ENCODE measurements at regions not wholly inside any gene's neighbourhood (a gene's known extent, or its start where the extent isn't known, plus 50 kb on each side); places are given as distances from the start of the nearest gene placed in this dataset.

- Histone ChIP-seq H3K4me1 (no peaks in the 10 kb centered on the region), H3K36me3 (no peaks in the 10 kb centered on the region), H3K27ac (no peak overlapping the region), H3K27me3 (no peaks in the 10 kb centered on the region), H3K9me3 (peaks cover 0 to 9% of the 10 kb centered on the region in 2 donors), H3K4me3 (no peak overlapping the region)
- DNase-seq (ENCODE audit: low spot score): no peak
- TF ChIP-seq CTCF (IDR thresholded peaks at IDR 0.05): no peak
Measured at GRCh38 chr13:97082461-97083207, 88.4 kb upstream of the OXGR1 start.

- no peak overlapping the region for H3K4me3 ChIP-seq
- DNase-seq (ENCODE audit: low spot score): no peak
- no peaks in the 10 kb centered on the region for H3K27me3 ChIP-seq
- H3K4me1 ChIP-seq: no peaks in the 10 kb centered on the region
- no peaks in the 10 kb centered on the region for H3K36me3 ChIP-seq
- no peak for TF ChIP-seq CTCF (IDR thresholded peaks at IDR 0.05)
- H3K27ac ChIP-seq: no peak overlapping the region
- peaks cover 0 to 14% of the 10 kb centered on the region in 2 donors for H3K9me3 ChIP-seq
Measured at GRCh38 chr13:97091196-97091595, 96.9 kb upstream of the OXGR1 start.

GRCh38 chr13:97100821-97101220 is 106.5 kb upstream of the OXGR1 start:
- Histone ChIP-seq H3K4me3 (no peak overlapping the region), H3K36me3 (no peaks in the 10 kb centered on the region), H3K4me1 (no peaks in the 10 kb centered on the region), H3K9me3 (peaks cover 0 to 14% of the 10 kb centered on the region in 2 donors), H3K27ac (no peak overlapping the region), H3K27me3 (no peaks in the 10 kb centered on the region)
- no peak for TF ChIP-seq CTCF (IDR thresholded peaks at IDR 0.05)
- DNase-seq (ENCODE audit: low spot score): no peak

- no peak for DNase-seq (ENCODE audit: low spot score)
- H3K27ac ChIP-seq: no peak overlapping the region
Measured at GRCh38 chr13:97101912-97102708, 107.8 kb upstream of the OXGR1 start.

GRCh38 chr13:97106323-97106722 is 112.0 kb upstream of the OXGR1 start:
- no peak for DNase-seq (ENCODE audit: low spot score)
- Histone ChIP-seq H3K4me3 (no peak overlapping the region), H3K4me1 (peaks cover 0 to 8% of the 10 kb centered on the region in 2 donors), H3K27me3 (no peaks in the 10 kb centered on the region), H3K9me3 (no peaks in the 10 kb centered on the region), H3K27ac (no peak overlapping the region), H3K36me3 (no peaks in the 10 kb centered on the region)
- TF ChIP-seq CTCF (IDR thresholded peaks at IDR 0.05): no peak

More at GRCh38 chr13:97101912-97102708, 107.8 kb upstream of the OXGR1 start:
- Histone ChIP-seq H3K36me3 (no peaks in the 10 kb centered on the region), H3K27me3 (no peaks in the 10 kb centered on the region), H3K4me3 (no peak overlapping the region), H3K4me1 (no peaks in the 10 kb centered on the region), H3K9me3 (peaks cover 0 to 14% of the 10 kb centered on the region in 2 donors)
- TF ChIP-seq CTCF (IDR thresholded peaks at IDR 0.05): no peak
